ENCODE measurements at regions not wholly inside any gene's neighbourhood (a gene's known extent, or its start where the extent isn't known, plus 50 kb on each side); places are given as distances from the start of the nearest gene placed in this dataset.

- Mint-ChIP-seq H3K27me3 (no peaks in the 10 kb centered on the region), H3K9me3 (peaks cover 5 to 6% of the 10 kb centered on the region in 2 donors), H3K36me3 (no peaks in the 10 kb centered on the region), H3K4me1 (no peaks in the 10 kb centered on the region), H3K4me3 (no peak overlapping the region), H3K27ac (no peak overlapping the region)
- DNase-seq = no peak
- ATAC-seq (replicated peaks) = no peak
These were observed 506.9 kb downstream of the MAGEB5 start for GRCh38 chrX:26722666-26723428.

- Mint-ChIP-seq H3K36me3 (no peaks in the 10 kb centered on the region), H3K4me3 (no peak overlapping the region), H3K27me3 (no peaks in the 10 kb centered on the region), H3K27ac (no peak overlapping the region), H3K4me1 (no peaks in the 10 kb centered on the region), H3K9me3 (peaks cover 0 to 2% of the 10 kb centered on the region in 2 donors)
- no peak for ATAC-seq (replicated peaks)
- DNase-seq = no peak
These were observed 456.6 kb downstream of the MAGEB5 start for GRCh38 chrX:26672571-26672970.

GRCh38 chrX:26670521-26670920, 454.6 kb downstream of the MAGEB5 start:
- DNase-seq = no peak
- no peaks in the 10 kb centered on the region for H3K4me1 Mint-ChIP-seq

GRCh38 chrX:26664919-26665318, 448.9 kb downstream of the MAGEB5 start:
- Mint-ChIP-seq H3K4me3 (no peak overlapping the region), H3K4me1 (no peaks in the 10 kb centered on the region), H3K27me3 (no peaks in the 10 kb centered on the region), H3K27ac (no peak overlapping the region), H3K36me3 (no peaks in the 10 kb centered on the region), H3K9me3 (peaks cover 0 to 2% of the 10 kb centered on the region in 2 donors)
- ATAC-seq (replicated peaks) = no peak
- no peak for DNase-seq

More at GRCh38 chrX:26670521-26670920, 454.6 kb downstream of the MAGEB5 start:
- Mint-ChIP-seq H3K4me3 (no peak overlapping the region), H3K36me3 (no peaks in the 10 kb centered on the region), H3K9me3 (peaks cover 0 to 2% of the 10 kb centered on the region in 2 donors), H3K27me3 (no peaks in the 10 kb centered on the region), H3K27ac (no peak overlapping the region)
- no peak for ATAC-seq (replicated peaks)

GRCh38 chrX:26653050-26653449, 437.1 kb downstream of the MAGEB5 start:
- no peak overlapping the region for H3K4me3 Mint-ChIP-seq

GRCh38 chrX:26651755-26652154, 435.8 kb downstream of the MAGEB5 start:
- H3K27me3 Mint-ChIP-seq = no peaks in the 10 kb centered on the region
- H3K9me3 Mint-ChIP-seq = peaks cover 0 to 10% of the 10 kb centered on the region in 2 donors
- H3K36me3 Mint-ChIP-seq = no peaks in the 10 kb centered on the region
- H3K4me1 Mint-ChIP-seq = no peaks in the 10 kb centered on the region
- ATAC-seq (replicated peaks) = no peak
- DNase-seq = no peak
- no peak overlapping the region for H3K4me3 Mint-ChIP-seq
- no peak overlapping the region for H3K27ac Mint-ChIP-seq

More at GRCh38 chrX:26653050-26653449, 437.1 kb downstream of the MAGEB5 start:
- H3K36me3 Mint-ChIP-seq = no peaks in the 10 kb centered on the region
- DNase-seq (no peak), ATAC-seq (replicated peaks) (no peak)
- no peaks in the 10 kb centered on the region for H3K4me1 Mint-ChIP-seq
- H3K27me3 Mint-ChIP-seq = no peaks in the 10 kb centered on the region
- no peak overlapping the region for H3K27ac Mint-ChIP-seq
- H3K9me3 Mint-ChIP-seq = peaks cover 0 to 10% of the 10 kb centered on the region in 2 donors

GRCh38 chrX:26649534-26649933, 433.6 kb downstream of the MAGEB5 start:
- Mint-ChIP-seq H3K4me3 (no peak overlapping the region), H3K4me1 (no peaks in the 10 kb centered on the region), H3K27me3 (no peaks in the 10 kb centered on the region), H3K27ac (no peak overlapping the region), H3K36me3 (no peaks in the 10 kb centered on the region), H3K9me3 (peaks cover 0 to 10% of the 10 kb centered on the region in 2 donors)
- no peak for ATAC-seq (replicated peaks)
- no peak for DNase-seq

GRCh38 chrX:26631385-26631784, 415.4 kb downstream of the MAGEB5 start:
- no peak overlapping the region for H3K27ac Mint-ChIP-seq
- ATAC-seq (replicated peaks) (no peak), DNase-seq (no peak)
- H3K36me3 Mint-ChIP-seq = no peaks in the 10 kb centered on the region
- no peaks in the 10 kb centered on the region for H3K4me1 Mint-ChIP-seq
- no peaks in the 10 kb centered on the region for H3K27me3 Mint-ChIP-seq
- no peaks in the 10 kb centered on the region for H3K9me3 Mint-ChIP-seq
- H3K4me3 Mint-ChIP-seq = no peak overlapping the region

- no peak for ATAC-seq (replicated peaks)
- H3K27ac Mint-ChIP-seq = no peak overlapping the region
- no peak overlapping the region for H3K4me3 Mint-ChIP-seq
These were observed 398.0 kb downstream of the MAGEB5 start for GRCh38 chrX:26613956-26614355.

GRCh38 chrX:26606971-26607370, 391.0 kb downstream of the MAGEB5 start:
- no peaks in the 10 kb centered on the region for H3K36me3 Mint-ChIP-seq
- ATAC-seq (replicated peaks) = no peak

More at GRCh38 chrX:26613956-26614355, 398.0 kb downstream of the MAGEB5 start:
- no peaks in the 10 kb centered on the region for H3K36me3 Mint-ChIP-seq
- no peaks in the 10 kb centered on the region for H3K4me1 Mint-ChIP-seq
- no peaks in the 10 kb centered on the region for H3K27me3 Mint-ChIP-seq
- peaks cover 0 to 2% of the 10 kb centered on the region in 2 donors for H3K9me3 Mint-ChIP-seq
- no peak for DNase-seq

GRCh38 chrX:26597981-26598380, 382.0 kb downstream of the MAGEB5 start:
- H3K9me3 Mint-ChIP-seq = peaks cover 5 to 6% of the 10 kb centered on the region in 2 donors
- no peak overlapping the region for H3K4me3 Mint-ChIP-seq
- H3K36me3 Mint-ChIP-seq = no peaks in the 10 kb centered on the region
- no peak overlapping the region for H3K27ac Mint-ChIP-seq
- ATAC-seq (replicated peaks) (no peak), DNase-seq (no peak)
- H3K27me3 Mint-ChIP-seq = no peaks in the 10 kb centered on the region
- no peaks in the 10 kb centered on the region for H3K4me1 Mint-ChIP-seq

More at GRCh38 chrX:26606971-26607370, 391.0 kb downstream of the MAGEB5 start:
- Mint-ChIP-seq H3K4me3 (no peak overlapping the region), H3K4me1 (no peaks in the 10 kb centered on the region), H3K9me3 (no peaks in the 10 kb centered on the region), H3K27me3 (no peaks in the 10 kb centered on the region), H3K27ac (no peak overlapping the region)
- no peak for DNase-seq

- H3K9me3 Mint-ChIP-seq = peaks cover 5 to 6% of the 10 kb centered on the region in 2 donors
- no peak overlapping the region for H3K4me3 Mint-ChIP-seq
- DNase-seq (no peak), ATAC-seq (replicated peaks) (no peak)
- no peaks in the 10 kb centered on the region for H3K27me3 Mint-ChIP-seq
- no peaks in the 10 kb centered on the region for H3K36me3 Mint-ChIP-seq
- H3K27ac Mint-ChIP-seq = no peak overlapping the region
- no peaks in the 10 kb centered on the region for H3K4me1 Mint-ChIP-seq
These were observed 374.9 kb downstream of the MAGEB5 start for GRCh38 chrX:26590849-26591248.

- no peaks in the 10 kb centered on the region for H3K9me3 Mint-ChIP-seq
- no peak overlapping the region for H3K4me3 Mint-ChIP-seq
- H3K27me3 Mint-ChIP-seq = no peaks in the 10 kb centered on the region
- ATAC-seq (replicated peaks) = no peak
- no peaks in the 10 kb centered on the region for H3K4me1 Mint-ChIP-seq
- H3K36me3 Mint-ChIP-seq = no peaks in the 10 kb centered on the region
- DNase-seq = no peak
- H3K27ac Mint-ChIP-seq = no peak overlapping the region
These were observed 370.6 kb downstream of the MAGEB5 start for GRCh38 chrX:26586570-26586969.

GRCh38 chrX:26581091-26581490, 365.1 kb downstream of the MAGEB5 start:
- DNase-seq (no peak), ATAC-seq (replicated peaks) (no peak)

GRCh38 chrX:26580021-26580420, 364.1 kb downstream of the MAGEB5 start:
- no peak for ATAC-seq (replicated peaks)
- H3K27me3 Mint-ChIP-seq = no peaks in the 10 kb centered on the region
- H3K4me3 Mint-ChIP-seq = no peak overlapping the region
- peaks cover 0 to 5% of the 10 kb centered on the region in 2 donors for H3K9me3 Mint-ChIP-seq
- H3K27ac Mint-ChIP-seq = no peak overlapping the region
- no peaks in the 10 kb centered on the region for H3K36me3 Mint-ChIP-seq
- no peaks in the 10 kb centered on the region for H3K4me1 Mint-ChIP-seq
- no peak for DNase-seq

More at GRCh38 chrX:26581091-26581490, 365.1 kb downstream of the MAGEB5 start:
- no peaks in the 10 kb centered on the region for H3K27me3 Mint-ChIP-seq
- no peaks in the 10 kb centered on the region for H3K4me1 Mint-ChIP-seq
- no peak overlapping the region for H3K4me3 Mint-ChIP-seq
- H3K36me3 Mint-ChIP-seq = no peaks in the 10 kb centered on the region
- H3K9me3 Mint-ChIP-seq = peaks cover 0 to 5% of the 10 kb centered on the region in 2 donors
- H3K27ac Mint-ChIP-seq = no peak overlapping the region
